Caco-2 (cell line): ENCODE measurements at regions not wholly inside any gene's neighbourhood (a gene's known extent, or its start where the extent isn't known, plus 50 kb on each side); places are given as distances from the start of the nearest gene placed in this dataset.

Experiments
- BruUV-seq: library from RNA; stranded (reverse); fragments of 400-500 nt; replicated peaks from 2 replicates; lab custom pipeline; 2021; lab: Mats Ljungman, UMichigan
- CTCF ChIA-PET: fragments of 300-600 bp; sonication (Branson Sonifier 250); formaldehyde crosslinking; loops from one replicate; lab custom pipeline; 2022; ENCODE audit warnings: antibody characterized with exemption; lab: Charles Lee
- POLR2A ChIA-PET: fragments of 300-600 bp; sonication (Branson Sonifier 250); formaldehyde crosslinking; loops from one replicate; lab custom pipeline; 2022; ENCODE audit warnings: antibody characterized with exemption; lab: Charles Lee
- DNase-seq, 2 experiments: peaks; one replicate each; pipeline versions ENCODE4 v3.0.0 to v3.0.0-alpha.2; 2020 to 2022
- H3K27me3 ChIP-seq: replicated peaks from 2 replicates; pipeline ENCODE4 v1.6.0; 2011; ENCODE audit warnings: low read length; ENCODE audit not compliant: control insufficient read depth, insufficient read depth
- H3K36me3 ChIP-seq: 2 replicates; pipeline ENCODE4 v1.5.1; 2011; ENCODE audit warnings: low read length; ENCODE audit not compliant: control insufficient read depth, insufficient read depth
- H3K4me1 ChIP-seq: fragments of 250-450 bp; sonication (Bioruptor Pico); 2 replicates; pipeline ENCODE4 v1.5.1; 2020; ENCODE audit warnings: mild to moderate bottlenecking
- H3K4me3 ChIP-seq: 2 replicates; pipeline ENCODE4 v1.5.1; 2011; ENCODE audit warnings: low read depth, mild to moderate bottlenecking, control low read depth, low read length
- H3K9me3 ChIP-seq: fragments of 250-450 bp; sonication (Bioruptor Pico); 2 replicates; pipeline ENCODE4 v1.5.1; 2020; ENCODE audit warnings: mild to moderate bottlenecking, moderate library complexity
- H3K27ac Mint-ChIP-seq: one replicate; pipeline ENCODE4 v1.8.0; 2022; ENCODE audit warnings: mixed read lengths; ENCODE audit not compliant: unreplicated experiment
- H3K27me3 Mint-ChIP-seq: one replicate; pipeline ENCODE4 v1.8.0; 2022; ENCODE audit warnings: mixed read lengths; ENCODE audit not compliant: insufficient read depth, unreplicated experiment
- H3K36me3 Mint-ChIP-seq: one replicate; pipeline ENCODE4 v1.8.0; 2022; ENCODE audit warnings: mild to moderate bottlenecking, mixed read lengths; ENCODE audit not compliant: insufficient read depth, unreplicated experiment
- H3K4me1 Mint-ChIP-seq: one replicate; pipeline ENCODE4 v1.8.0; 2022; ENCODE audit warnings: low read depth, mixed read lengths; ENCODE audit not compliant: unreplicated experiment
- H3K4me3 Mint-ChIP-seq: one replicate; pipeline ENCODE4 v1.8.0; 2022; ENCODE audit warnings: mild to moderate bottlenecking, moderate library complexity, mixed read lengths; ENCODE audit not compliant: unreplicated experiment
- H3K9me3 Mint-ChIP-seq: one replicate; pipeline ENCODE4 v1.8.0; 2022; ENCODE audit warnings: mixed read lengths; ENCODE audit not compliant: unreplicated experiment
- CTCF ChIP-seq, 2 experiments: fragments of 200-600 bp in 1 of 2; IDR thresholded peaks; 1 replicate in 1 of 2; 2 replicates in 1 of 2; pipeline versions ENCODE4 v1.5.1 to v1.8.0; 2011 to 2022; ENCODE audit warnings: antibody characterized with exemption in 1 of 2, control low read depth in 1 of 2, inconsistent platforms in 1 of 2, low read depth in 1 of 2, low read length in 1 of 2, mild to moderate bottlenecking in 1 of 2, moderate library complexity in 1 of 2; ENCODE audit not compliant: insufficient read depth in 1 of 2, severe bottlenecking in 1 of 2, unreplicated experiment in 1 of 2
- intact Hi-C: fragments of 100-400 bp; cut with micrococcal nuclease; formaldehyde crosslinking; loops from one replicate; pipeline ENCODE4 v1.10.0; 2022; ENCODE audit not compliant: unreplicated experiment

GRCh38 chr13:54989418-54989817, 1960.8 kb downstream of the OLFM4 start:
- H3K27me3 Mint-ChIP-seq = no peaks in the 10 kb centered on the region
- H3K36me3 Mint-ChIP-seq = no peaks in the 10 kb centered on the region
- DNase-seq = no peak
- intact Hi-C loops = no loop called here
- Histone ChIP-seq H3K4me1 (no peaks in the 10 kb centered on the region), H3K36me3 (no peaks in the 10 kb centered on the region), H3K27me3 (no peaks in the 10 kb centered on the region), H3K9me3 (no peaks in the 10 kb centered on the region), H3K4me3 (no peak overlapping the region)
- no peaks in the 10 kb centered on the region for H3K4me1 Mint-ChIP-seq
- H3K4me3 Mint-ChIP-seq = no peak overlapping the region
- no TSS peak for BruUV-seq
- ChIA-PET CTCF (no interaction called here), POLR2A (no interaction called here)
- H3K27ac Mint-ChIP-seq = no peak overlapping the region
- TF ChIP-seq CTCF (IDR thresholded peaks at IDR 0.05; ENCODE audit: insufficient read depth in 1 of 2, low read depth in 1 of 2, low read length in 1 of 2, severe bottlenecking in 1 of 2, unreplicated experiment in 1 of 2) = peak; percentile 16 to 32
- H3K9me3 Mint-ChIP-seq = no peaks in the 10 kb centered on the region

GRCh38 chr13:54999399-54999907, 1970.8 kb downstream of the OLFM4 start:
- Histone ChIP-seq H3K4me1 (no peaks in the 10 kb centered on the region), H3K27me3 (no peaks in the 10 kb centered on the region), H3K9me3 (no peaks in the 10 kb centered on the region), H3K4me3 (no peak overlapping the region), H3K36me3 (no peaks in the 10 kb centered on the region)
- H3K9me3 Mint-ChIP-seq = no peaks in the 10 kb centered on the region
- H3K36me3 Mint-ChIP-seq = no peaks in the 10 kb centered on the region
- intact Hi-C loops = no loop called here
- ChIA-PET CTCF (no interaction called here), POLR2A (no interaction called here)
- no peak overlapping the region for H3K4me3 Mint-ChIP-seq
- H3K27me3 Mint-ChIP-seq = peaks cover 4% of the 10 kb centered on the region
- H3K27ac Mint-ChIP-seq = no peak overlapping the region
- no TSS peak for BruUV-seq
- TF ChIP-seq CTCF (IDR thresholded peaks at IDR 0.05; ENCODE audit: insufficient read depth in 1 of 2, low read depth in 1 of 2, low read length in 1 of 2, severe bottlenecking in 1 of 2, unreplicated experiment in 1 of 2) = no peak
- no peaks in the 10 kb centered on the region for H3K4me1 Mint-ChIP-seq
- no peak for DNase-seq

GRCh38 chr13:55000043-55000442, 1971.4 kb downstream of the OLFM4 start:
- no peak overlapping the region for H3K4me3 Mint-ChIP-seq
- CTCF ChIA-PET = no interaction called here
- no TSS peak for BruUV-seq
- H3K36me3 ChIP-seq = no peaks in the 10 kb centered on the region
- no peaks in the 10 kb centered on the region for H3K9me3 ChIP-seq
- no peak overlapping the region for H3K27ac Mint-ChIP-seq
- no peak for DNase-seq
- no peak for TF ChIP-seq CTCF (IDR thresholded peaks at IDR 0.05; ENCODE audit: insufficient read depth in 1 of 2, low read depth in 1 of 2, low read length in 1 of 2, severe bottlenecking in 1 of 2, unreplicated experiment in 1 of 2)
- H3K4me1 ChIP-seq = no peaks in the 10 kb centered on the region
- H3K36me3 Mint-ChIP-seq = no peaks in the 10 kb centered on the region
- no peaks in the 10 kb centered on the region for H3K27me3 ChIP-seq
- no peaks in the 10 kb centered on the region for H3K9me3 Mint-ChIP-seq
- H3K27me3 Mint-ChIP-seq = peaks cover 4% of the 10 kb centered on the region
- POLR2A ChIA-PET = no interaction called here
- H3K4me3 ChIP-seq = no peak overlapping the region
- intact Hi-C loops = no loop called here
- no peaks in the 10 kb centered on the region for H3K4me1 Mint-ChIP-seq
